GM23338 (cell line): ENCODE measurements at regions not wholly inside any gene's neighbourhood (a gene's known extent, or its start where the extent isn't known, plus 50 kb on each side); places are given as distances from the start of the nearest gene placed in this dataset.

Experiments
- CTCF ChIP-seq, 2 experiments: fragments of 200-600 bp in 1 of 2; sonication (generic) in 1 of 2; conservative IDR thresholded peaks; 2 replicates each; pipeline versions ENCODE4 v1.5.1 to v1.6.1; 2016 to 2017; ENCODE audit warnings: antibody characterized with exemption in 2 of 2, low read depth in 2 of 2, mild to moderate bottlenecking in 2 of 2, moderate library complexity in 1 of 2
- EZH2 ChIP-seq: fragments of 200-600 bp; sonication (generic); IDR thresholded peaks from one replicate; pipeline ENCODE4 v1.8.0; 2017; ENCODE audit warnings: antibody characterized with exemption, mild to moderate bottlenecking, low read depth; ENCODE audit not compliant: unreplicated experiment
- EZH2phosphoT487 ChIP-seq: fragments of 200-600 bp; sonication (generic); IDR thresholded peaks from one replicate; pipeline ENCODE4 v1.8.1; 2018; ENCODE audit warnings: antibody characterized with exemption; ENCODE audit not compliant: unreplicated experiment
- NANOG ChIP-seq: IDR thresholded peaks from 2 replicates; pipeline ENCODE4 v1.6.1; 2016; ENCODE audit warnings: antibody characterized with exemption, borderline replicate concordance
- POLR2AphosphoS5 ChIP-seq: IDR thresholded peaks from 2 replicates; pipeline ENCODE4 v1.6.1; 2016; ENCODE audit warnings: antibody characterized with exemption, low read depth
- REST ChIP-seq: IDR thresholded peaks from one replicate; pipeline ENCODE4 v1.6.1; 2018; ENCODE audit warnings: antibody characterized with exemption; ENCODE audit not compliant: unreplicated experiment

GRCh38 chr17:79340333-79341221, 266.0 kb downstream of the ENGASE start:
- no peak for TF ChIP-seq CTCF (conservative IDR thresholded peaks at IDR 0.05; ENCODE audit: low read depth in 2 of 2)
- no peak for TF ChIP-seq REST
- no peak for TF ChIP-seq POLR2AphosphoS5
- no peak for TF ChIP-seq EZH2phosphoT487
- TF ChIP-seq EZH2, result no peak
- no peak for TF ChIP-seq NANOG
